Gastroesophageal sphincter (tissue), 4 donors: ENCODE measurements at regions not wholly inside any gene's neighbourhood (a gene's known extent, or its start where the extent isn't known, plus 50 kb on each side); places are given as distances from the start of the nearest gene placed in this dataset.

ENCODE experiments used
- ATAC-seq: fragments of 150-250 bp; one replicate; pipeline ENCODE4 v1.9.1; 2016; ENCODE audit warnings: mild to moderate bottlenecking, moderate library complexity
- H3K27ac ChIP-seq, 4 donors: fragments of 200-600 bp; sonication (generic) in 3 of 4; 1 replicate in 3 of 4; 2 replicates in 1 of 4; pipeline ENCODE4 v1.5.1; 2016 to 2019
- H3K27me3 ChIP-seq: fragments of 200-600 bp; sonication (generic); one replicate; pipeline ENCODE4 v1.5.1; 2019
- H3K36me3 ChIP-seq, 2 donors: fragments of 200-600 bp; sonication (generic); one replicate each; pipeline ENCODE4 v1.5.1; 2019; ENCODE audit warnings: control low read depth in 1 of 2
- H3K4me1 ChIP-seq, 3 donors: fragments of 200-600 bp; sonication (generic); 1 replicate in 2 of 3; 2 replicates in 1 of 3; pipeline ENCODE4 v1.5.1; 2016 to 2019; ENCODE audit warnings: control low read depth in 2 of 3
- H3K4me3 ChIP-seq, 2 donors: fragments of 200-600 bp; sonication (generic); one replicate each; pipeline ENCODE4 v1.5.1; 2019; ENCODE audit warnings: mild to moderate bottlenecking in 1 of 2, moderate library complexity in 1 of 2
- H3K9me3 ChIP-seq, 3 donors: fragments of 200-600 bp; sonication (generic); one replicate each; pipeline ENCODE4 v1.5.1; 2017 to 2019; ENCODE audit warnings: control low read depth in 2 of 3
- EP300 ChIP-seq: sonication (generic); formaldehyde crosslinking; IDR thresholded peaks from one replicate; pipeline ENCODE4 v1.6.1; 2017; ENCODE audit warnings: antibody characterized with exemption, mild to moderate bottlenecking
- POLR2A ChIP-seq, 2 donors: fragments of 450-650 bp; IDR thresholded peaks; one replicate each; pipeline ENCODE4 v1.6.1; 2017; ENCODE audit warnings: antibody characterized with exemption in 2 of 2, mild to moderate bottlenecking in 2 of 2, moderate library complexity in 1 of 2
- POLR2AphosphoS5 ChIP-seq: sonication (generic); formaldehyde crosslinking; IDR thresholded peaks from one replicate; pipeline ENCODE4 v1.6.1; 2017; ENCODE audit warnings: antibody characterized with exemption
- WGBS, 2 donors: methylation state at CpG; one replicate each; pipeline ENCODE4 v1.1.5; 2018; ENCODE audit warnings: low coverage in 1 of 2; 5-methylcytosine and 5-hydroxymethylcytosine counted together
- TF ChIP-seq, protein P1 (sequence below), 4 experiments: fragments of 200-600 bp in 2 of 4; fragments of 450-650 bp in 2 of 4; sonication (generic) in 1 of 4; IDR thresholded peaks; one replicate each; pipeline ENCODE4 v1.5.1; 2017 to 2019; ENCODE audit warnings: antibody characterized with exemption in 4 of 4, mild to moderate bottlenecking in 2 of 4, moderate library complexity in 2 of 4

DNA sequence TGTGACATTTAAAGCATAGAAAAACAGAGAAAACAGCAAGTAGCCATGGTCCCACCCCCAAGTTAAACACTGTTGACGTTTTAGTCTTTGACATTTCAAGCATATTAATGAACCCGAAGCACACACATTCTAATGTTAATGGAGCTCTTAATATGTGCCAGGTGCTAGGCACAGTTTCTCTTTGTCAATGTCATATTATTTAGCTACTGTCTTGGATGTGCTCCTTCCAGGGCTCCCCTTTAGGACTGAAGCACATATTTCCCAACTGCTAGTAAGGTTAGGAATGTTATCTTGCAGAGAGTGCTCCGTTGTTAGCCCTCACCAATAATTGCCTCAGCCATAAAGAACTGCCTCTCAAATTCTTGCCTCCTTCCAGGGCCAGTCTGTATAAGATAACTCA, 716.6 kb upstream of the TENM4 start:
- Histone ChIP-seq H3K36me3 (no peaks in the 10 kb centered on the region), H3K4me1 (no peaks in the 10 kb centered on the region), H3K4me3 (no peak overlapping the region), H3K27ac (no peak overlapping the region), H3K27me3 (no peaks in the 10 kb centered on the region), H3K9me3 (no peaks in the 10 kb centered on the region)
- 24 to 35% methylated on average over 2 to 3 of the region's 3 CpGs for WGBS, 2 donors
- TF ChIP-seq, protein P1, sequence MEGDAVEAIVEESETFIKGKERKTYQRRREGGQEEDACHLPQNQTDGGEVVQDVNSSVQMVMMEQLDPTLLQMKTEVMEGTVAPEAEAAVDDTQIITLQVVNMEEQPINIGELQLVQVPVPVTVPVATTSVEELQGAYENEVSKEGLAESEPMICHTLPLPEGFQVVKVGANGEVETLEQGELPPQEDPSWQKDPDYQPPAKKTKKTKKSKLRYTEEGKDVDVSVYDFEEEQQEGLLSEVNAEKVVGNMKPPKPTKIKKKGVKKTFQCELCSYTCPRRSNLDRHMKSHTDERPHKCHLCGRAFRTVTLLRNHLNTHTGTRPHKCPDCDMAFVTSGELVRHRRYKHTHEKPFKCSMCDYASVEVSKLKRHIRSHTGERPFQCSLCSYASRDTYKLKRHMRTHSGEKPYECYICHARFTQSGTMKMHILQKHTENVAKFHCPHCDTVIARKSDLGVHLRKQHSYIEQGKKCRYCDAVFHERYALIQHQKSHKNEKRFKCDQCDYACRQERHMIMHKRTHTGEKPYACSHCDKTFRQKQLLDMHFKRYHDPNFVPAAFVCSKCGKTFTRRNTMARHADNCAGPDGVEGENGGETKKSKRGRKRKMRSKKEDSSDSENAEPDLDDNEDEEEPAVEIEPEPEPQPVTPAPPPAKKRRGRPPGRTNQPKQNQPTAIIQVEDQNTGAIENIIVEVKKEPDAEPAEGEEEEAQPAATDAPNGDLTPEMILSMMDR (IDR thresholded peaks at IDR 0.05): no peak
- TF ChIP-seq POLR2A (IDR thresholded peaks at IDR 0.05) (no peak), POLR2AphosphoS5 (no peak), EP300 (no peak)
- no peak for ATAC-seq

DNA sequence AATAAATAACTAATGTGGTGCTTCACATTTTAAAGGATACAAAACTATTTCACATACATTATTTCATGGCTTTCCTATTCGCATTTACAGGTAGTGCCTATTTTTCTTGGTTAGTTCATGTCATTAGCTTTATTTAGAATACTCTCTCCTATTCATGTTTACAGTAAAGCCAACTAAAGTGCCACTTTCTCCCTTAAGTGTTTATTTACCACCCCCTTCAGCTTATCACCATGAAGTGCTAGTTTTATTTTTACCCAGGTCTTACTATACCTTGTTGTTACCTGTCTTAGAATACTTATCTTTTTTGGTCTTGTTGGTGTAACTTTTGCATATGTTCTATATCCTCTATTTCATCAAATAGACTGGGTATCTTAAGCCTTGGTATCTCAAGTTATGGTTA, 715.2 kb upstream of the TENM4 start:
- TF ChIP-seq POLR2AphosphoS5: no peak
- TF ChIP-seq, protein P1 (IDR thresholded peaks at IDR 0.05): no peak
- TF ChIP-seq EP300: no peak
- 86 to 100% methylated on average over 1 of the region's 1 CpG for WGBS, 2 donors

DNA sequence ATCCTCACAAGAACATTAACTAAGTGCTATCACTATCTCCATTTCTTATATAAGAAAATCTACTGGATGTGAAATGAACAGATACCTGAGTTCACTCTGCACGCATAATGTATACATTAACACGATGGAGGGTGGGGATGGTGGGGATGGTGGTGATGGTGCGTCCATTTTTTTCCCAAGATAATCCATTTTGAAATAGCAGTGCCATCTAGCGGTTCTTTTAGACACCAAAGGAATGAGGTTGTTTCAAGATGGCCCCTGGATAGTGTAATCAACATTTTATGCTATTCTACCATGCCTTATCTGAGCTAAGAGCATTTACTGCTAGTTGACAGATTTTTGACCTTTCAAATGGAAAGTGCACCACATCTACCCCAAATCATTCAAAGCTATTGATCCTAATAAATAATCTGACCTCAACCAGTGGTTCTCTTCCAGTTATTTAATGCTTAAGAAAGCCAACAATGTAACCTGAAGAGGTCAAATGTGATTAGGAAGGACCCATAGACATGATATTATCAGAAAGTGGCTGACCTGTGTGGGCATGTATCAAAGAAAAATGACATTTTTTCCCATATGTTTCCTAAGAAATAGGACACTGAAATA, 714.7 kb upstream of the TENM4 start:
- Histone ChIP-seq H3K27ac (no peak overlapping the region), H3K27me3 (no peaks in the 10 kb centered on the region), H3K4me1 (no peaks in the 10 kb centered on the region), H3K4me3 (no peak overlapping the region), H3K9me3 (no peaks in the 10 kb centered on the region), H3K36me3 (no peaks in the 10 kb centered on the region)
- 22 to 29% methylated on average over 4 of the region's 4 CpGs for WGBS, 2 donors
- no peak for ATAC-seq
- TF ChIP-seq EP300 (no peak), POLR2A (IDR thresholded peaks at IDR 0.05) (no peak)
- TF ChIP-seq, protein P1 (IDR thresholded peaks at IDR 0.05): peak in 1 of 4 experiments; percentile 27

More for the DNA sequence above, 715.2 kb upstream of the TENM4 start:
- H3K9me3 ChIP-seq: no peaks in the 10 kb centered on the region
- no peak overlapping the region for H3K27ac ChIP-seq
- H3K36me3 ChIP-seq: no peaks in the 10 kb centered on the region
- no peaks in the 10 kb centered on the region for H3K4me1 ChIP-seq
- no peak overlapping the region for H3K4me3 ChIP-seq
- no peaks in the 10 kb centered on the region for H3K27me3 ChIP-seq
- no peak for ATAC-seq

DNA sequence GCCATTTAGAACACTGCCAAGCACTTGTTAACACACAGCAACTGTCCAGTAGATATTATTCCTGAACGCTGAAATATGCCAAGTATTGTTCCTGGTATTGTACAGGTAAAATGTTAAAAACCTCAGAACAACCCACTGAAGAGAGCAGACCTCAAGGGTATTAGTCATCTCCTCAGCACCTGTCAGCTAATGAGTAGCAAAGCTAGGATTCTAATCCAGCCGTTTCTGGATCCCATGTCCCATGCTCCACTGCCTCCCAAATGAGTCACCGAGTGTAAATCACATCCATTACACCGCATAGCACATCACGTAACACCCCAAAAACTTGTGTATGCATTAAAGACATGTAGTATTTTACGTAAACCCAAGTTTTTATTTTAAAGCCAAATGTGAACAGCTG, 705.4 kb upstream of the TENM4 start:
- H3K27ac ChIP-seq: no peak overlapping the region
- no peak overlapping the region for H3K4me3 ChIP-seq
- no peak for ATAC-seq
- H3K4me1 ChIP-seq: no peaks in the 10 kb centered on the region
- H3K9me3 ChIP-seq: no peaks in the 10 kb centered on the region
- no peaks in the 10 kb centered on the region for H3K27me3 ChIP-seq
- WGBS, 2 donors: 66 to 67% methylated on average over 6 of the region's 6 CpGs
- TF ChIP-seq EP300 (no peak), POLR2AphosphoS5 (no peak), POLR2A (IDR thresholded peaks at IDR 0.05) (no peak)
- TF ChIP-seq, protein P1 (IDR thresholded peaks at IDR 0.05): no peak
- H3K36me3 ChIP-seq: no peaks in the 10 kb centered on the region

DNA sequence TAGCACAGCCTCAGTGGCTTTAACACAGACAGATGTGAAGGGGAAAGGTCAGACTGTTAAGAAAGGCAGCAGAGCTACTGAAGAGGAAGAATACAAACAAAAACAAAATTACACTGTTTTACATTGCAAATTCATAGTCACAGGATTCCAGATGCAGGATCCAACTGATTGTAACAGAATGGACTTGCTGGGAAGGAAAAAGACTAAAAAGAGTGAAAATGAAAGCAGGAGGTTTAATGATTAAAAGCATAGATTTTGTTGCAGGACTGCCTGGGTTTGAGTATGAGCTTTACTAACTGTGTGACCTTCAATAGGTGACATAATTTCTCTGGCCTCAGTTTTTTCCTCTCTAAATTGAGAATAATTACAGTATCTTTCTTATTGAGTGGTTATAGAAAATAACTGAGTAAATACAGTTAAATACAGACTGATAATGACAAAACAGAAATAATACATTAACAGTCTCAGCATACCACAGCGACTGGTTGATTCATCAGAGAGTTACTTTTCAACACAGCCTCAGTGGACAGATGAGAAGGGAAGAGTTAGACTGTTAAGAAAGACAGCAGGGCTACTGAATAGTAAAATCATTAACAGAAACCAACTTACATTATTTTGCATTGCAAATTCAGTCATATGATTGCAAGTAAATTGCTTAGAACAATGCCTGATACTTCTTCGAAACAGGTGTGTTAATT, 704.2 kb upstream of the TENM4 start:
- no peaks in the 10 kb centered on the region for H3K27me3 ChIP-seq
- no peaks in the 10 kb centered on the region for H3K4me1 ChIP-seq
- no peaks in the 10 kb centered on the region for H3K9me3 ChIP-seq
- H3K4me3 ChIP-seq: no peak overlapping the region
- no peak for ATAC-seq
- H3K27ac ChIP-seq: no peak overlapping the region
- no peaks in the 10 kb centered on the region for H3K36me3 ChIP-seq
- TF ChIP-seq POLR2A (IDR thresholded peaks at IDR 0.05) (no peak), EP300 (no peak), POLR2AphosphoS5 (no peak)
- WGBS, 2 donors: 60 to 81% methylated on average over 2 of the region's 2 CpGs
